T-cell (primary cell): ENCODE measurements at regions not wholly inside any gene's neighbourhood (a gene's known extent, or its start where the extent isn't known, plus 50 kb on each side); places are given as distances from the start of the nearest gene placed in this dataset.
A peak's percentile ranks its signal among the peaks of the same experiment; 100 is the strongest.

Experiments
- ATAC-seq, 4 experiments: fragments of 200-7000 bp in 3 of 4; fragments of 150-1000 bp in 1 of 4; cut with Tn5 transposase; replicated peaks in 1 of 4; 1 replicate in 3 of 4; 2 replicates in 1 of 4; pipeline ENCODE4 v1.10.0; 2021; ENCODE audit warnings: moderate library complexity in 3 of 4, mild to moderate bottlenecking in 2 of 4, moderate number of reproducible peaks in 1 of 4
- CTCF ChIA-PET, 2 donors: fragments of 300-600 bp; sonication (Branson Sonifier 250); formaldehyde crosslinking; loops; one replicate each; lab custom pipeline; 2022; ENCODE audit warnings: antibody characterized with exemption in 2 of 2; lab: Charles Lee
- POLR2A ChIA-PET, 2 donors: fragments of 300-600 bp; sonication (Branson Sonifier 250); formaldehyde crosslinking; loops; one replicate each; lab custom pipeline; 2022; ENCODE audit warnings: antibody characterized with exemption in 2 of 2; lab: Charles Lee
- DNase-seq, 35 experiments: peaks; one replicate each; pipeline versions ENCODE4 v3.0.0 to v3.0.0-alpha.2; 2013 to 2023
- H3K27ac ChIP-seq: one replicate; pipeline ENCODE4 v1.5.1; 2013; ENCODE audit warnings: low read length
- H3K27me3 ChIP-seq, 2 experiments: replicated peaks in 1 of 2; 1 replicate in 1 of 2; 2 replicates in 1 of 2; pipeline versions ENCODE4 v1.6.1 to v1.7.0; 2013; ENCODE audit warnings: low read length in 1 of 2, mixed read lengths in 1 of 2; ENCODE audit not compliant: control insufficient read depth in 2 of 2, insufficient read depth in 2 of 2; ENCODE audit errors: extremely low read depth in 1 of 2
- H3K36me3 ChIP-seq, 2 donors: 1 replicate in 1 of 2; 2 replicates in 1 of 2; pipeline versions ENCODE4 v1.6.1 to v1.7.0; 2013; ENCODE audit warnings: low read length in 1 of 2; ENCODE audit not compliant: control insufficient read depth in 2 of 2, insufficient read depth in 1 of 2; ENCODE audit errors: extremely low read depth in 1 of 2
- H3K4me1 ChIP-seq, 2 experiments: 1 replicate in 1 of 2; 2 replicates in 1 of 2; pipeline versions ENCODE4 v1.6.1 to v1.7.0; 2013; ENCODE audit warnings: low read length in 2 of 2, mixed read lengths in 1 of 2; ENCODE audit not compliant: insufficient read depth in 2 of 2, control insufficient read depth in 1 of 2; ENCODE audit errors: extremely low read depth in 1 of 2
- H3K4me3 ChIP-seq, 2 donors: 1 replicate in 1 of 2; 2 replicates in 1 of 2; pipeline versions ENCODE4 v1.5.1 to v1.7.0; 2013; ENCODE audit warnings: mild to moderate bottlenecking in 2 of 2, low read length in 1 of 2, moderate library complexity in 1 of 2; ENCODE audit not compliant: control insufficient read depth in 1 of 2; ENCODE audit errors: extremely low read depth in 1 of 2
- H3K9me3 ChIP-seq: 2 replicates; pipeline ENCODE4 v1.7.0; 2013
- H3K27ac Mint-ChIP-seq, 2 donors: one replicate each; pipeline ENCODE4 v1.8.0; 2020 to 2021; ENCODE audit warnings: mild to moderate bottlenecking in 2 of 2, mixed read lengths in 2 of 2
- H3K27me3 Mint-ChIP-seq, 2 donors: one replicate each; pipeline ENCODE4 v1.8.0; 2021 to 2022; ENCODE audit warnings: mixed read lengths in 2 of 2
- H3K36me3 Mint-ChIP-seq: one replicate; pipeline ENCODE4 v1.8.0; 2021; ENCODE audit warnings: mixed read lengths
- H3K4me1 Mint-ChIP-seq, 3 donors: one replicate each; pipeline ENCODE4 v1.8.0; 2020 to 2022; ENCODE audit warnings: mixed read lengths in 3 of 3, mild to moderate bottlenecking in 1 of 3
- H3K4me3 Mint-ChIP-seq, 3 donors: one replicate each; pipeline ENCODE4 v1.8.0; 2020 to 2022; ENCODE audit warnings: mild to moderate bottlenecking in 3 of 3, mixed read lengths in 3 of 3, moderate library complexity in 3 of 3
- H3K9me3 Mint-ChIP-seq, 3 donors: one replicate each; pipeline ENCODE4 v1.8.0; 2020 to 2022; ENCODE audit warnings: mixed read lengths in 3 of 3
- WGBS: methylation state at CpG from one replicate; pipeline ENCODE4 v1.1.5; 2013; ENCODE audit warnings: missing lambda C conversion rate; ENCODE audit not compliant: insufficient coverage; 5-methylcytosine and 5-hydroxymethylcytosine counted together

DNA sequence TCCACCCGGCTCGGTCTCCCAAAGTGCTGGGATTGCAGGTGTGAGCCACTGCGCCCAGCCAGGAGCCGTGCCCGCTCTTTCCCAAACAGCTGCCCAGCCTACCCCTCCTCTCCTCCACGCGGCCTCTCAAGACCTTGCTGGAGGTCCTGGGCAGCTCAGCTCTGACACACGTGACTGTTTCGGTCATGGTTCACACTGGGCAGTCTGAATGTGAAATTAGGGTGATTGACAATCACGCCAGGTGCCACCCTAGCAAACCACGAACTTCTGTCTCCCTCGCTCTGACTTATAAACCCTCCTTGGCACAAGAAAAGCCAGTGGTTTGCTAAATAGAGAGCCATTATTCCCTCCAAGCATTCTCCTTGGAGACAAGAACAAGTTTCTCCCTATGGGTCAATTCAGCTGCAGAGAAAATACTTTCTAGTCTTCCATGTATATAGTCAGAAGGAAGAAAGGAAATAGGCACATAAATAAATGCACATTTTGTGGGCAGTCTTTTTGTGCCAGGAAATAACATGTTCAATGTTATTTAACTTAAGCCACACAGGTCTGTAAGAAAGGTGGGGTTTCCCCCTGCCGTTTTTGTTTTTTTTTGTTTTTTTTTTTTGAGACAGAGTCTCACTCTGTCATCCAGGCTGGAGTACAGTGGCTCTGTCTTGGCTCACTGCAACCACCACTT lies 121.9 kb upstream of the MEF2A start:
- CTCF ChIA-PET: no interaction called here

DNA sequence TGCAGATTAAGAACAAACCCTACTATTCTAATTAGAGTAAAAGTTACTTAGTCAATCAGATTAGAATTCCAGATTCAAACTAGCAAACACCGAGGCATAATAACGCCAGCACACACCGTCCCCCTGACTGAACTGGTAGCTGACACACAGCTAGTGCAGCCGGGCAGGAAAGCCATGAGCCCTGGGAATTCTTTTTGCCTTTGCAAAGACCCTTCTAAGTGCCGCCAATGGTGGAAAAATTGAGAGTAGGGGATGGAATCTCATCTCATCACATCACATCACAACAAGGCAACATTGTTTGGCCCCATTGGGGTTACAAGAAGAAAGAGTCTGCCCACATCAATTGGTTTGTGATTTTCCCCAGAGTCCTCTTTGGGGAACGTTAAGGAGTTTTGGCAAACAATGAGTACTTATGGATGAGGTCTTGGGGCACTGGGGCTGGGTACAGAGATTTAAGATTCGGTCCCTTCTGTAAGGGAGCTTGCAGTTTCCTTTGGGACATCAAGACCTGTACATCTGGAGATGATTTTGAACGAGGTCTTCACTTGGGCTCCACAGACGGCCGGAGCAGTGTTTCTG lies 120.4 kb upstream of the MEF2A start:
- H3K9me3 Mint-ChIP-seq: no peaks in the 10 kb centered on the region

More for the DNA sequence above, 121.9 kb upstream of the MEF2A start:
- POLR2A ChIA-PET: interaction anchor here in 1 of 2 donors (0.6 kb wide), 1 partner anchor 18 kb away, joined by 3 read pairs; no protein-coding TSS in a partner anchor
- peaks cover 37 to 57% of the 10 kb centered on the region in 2 experiments for H3K4me1 ChIP-seq
- WGBS: 88% methylated on average over 5 of the region's 13 CpGs
- H3K4me3 ChIP-seq: peak overlapping the region in 1 of 2 donors; percentile 5
- Mint-ChIP-seq H3K27ac (peak overlapping the region; percentile 96 to 98), H3K4me3 (peak overlapping the region; percentile 43 to 67 (median 45)), H3K27me3 (no peaks in the 10 kb centered on the region), H3K4me1 (peaks cover 43 to 69% (median 60%) of the 10 kb centered on the region in 3 donors), H3K36me3 (no peaks in the 10 kb centered on the region), H3K9me3 (no peaks in the 10 kb centered on the region)
- peak overlapping the region; percentile 61 for H3K27ac ChIP-seq
- no peaks in the 10 kb centered on the region for H3K9me3 ChIP-seq
- H3K27me3 ChIP-seq: peaks cover 0 to 2% of the 10 kb centered on the region in 2 experiments
- DNase-seq: peak in 3 of 35 experiments; percentile 9 to 58 (median 13)
- peak; percentile 75 to 91 (median 78) for ATAC-seq
- no peaks in the 10 kb centered on the region for H3K36me3 ChIP-seq

DNA sequence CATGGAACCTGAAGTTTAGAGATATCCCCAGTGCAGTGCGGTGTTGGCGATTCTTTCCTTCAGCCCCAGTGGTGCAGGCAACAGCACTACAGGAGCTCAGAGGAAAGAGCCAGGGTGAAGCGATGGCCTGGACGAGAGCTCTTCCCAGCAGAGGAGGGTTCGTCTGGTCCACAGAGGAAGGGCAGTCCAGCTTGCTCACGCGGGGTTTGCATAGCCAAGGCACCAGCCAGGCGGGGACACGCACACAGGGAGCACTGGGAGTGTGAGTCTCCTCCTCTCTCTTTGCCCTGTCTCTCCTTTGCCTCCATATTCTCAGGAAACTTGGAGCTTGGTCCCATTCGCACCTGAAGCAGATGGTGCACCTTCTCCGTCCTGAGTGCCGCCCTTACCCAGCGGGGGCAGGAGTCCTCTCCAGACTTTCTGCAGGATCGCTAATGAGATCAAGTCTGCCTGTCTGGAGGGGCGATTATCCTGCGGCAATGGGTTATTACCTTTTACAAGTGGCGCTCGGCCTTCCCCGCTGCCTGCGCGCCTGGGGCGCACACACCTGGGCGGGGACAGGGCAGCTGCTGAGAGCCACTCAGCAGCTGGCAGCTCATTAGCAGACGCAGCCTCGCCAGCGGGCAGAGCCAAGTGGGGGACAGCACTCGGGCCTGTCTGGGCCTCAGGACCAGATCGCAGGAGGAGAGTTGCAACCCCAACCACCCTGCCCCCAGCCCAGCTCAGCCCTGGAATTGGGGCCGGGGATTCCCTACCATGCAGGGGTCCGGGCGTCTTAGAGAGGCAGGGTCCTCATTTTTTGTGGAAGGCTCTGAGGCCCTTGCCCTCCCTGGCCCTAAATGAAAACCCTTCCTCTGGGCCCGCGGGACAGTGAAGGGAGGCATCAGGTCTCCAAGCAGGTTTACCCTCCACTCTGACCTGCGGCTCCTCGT lies 119.0 kb upstream of the MEF2A start:
- Mint-ChIP-seq H3K36me3 (no peaks in the 10 kb centered on the region), H3K4me3 (no peak overlapping the region), H3K4me1 (peaks cover 59 to 77% (median 75%) of the 10 kb centered on the region in 3 donors), H3K9me3 (no peaks in the 10 kb centered on the region), H3K27me3 (no peaks in the 10 kb centered on the region), H3K27ac (no peak overlapping the region)
- Histone ChIP-seq H3K4me3 (no peak overlapping the region), H3K27me3 (no peaks in the 10 kb centered on the region), H3K4me1 (peaks cover 44 to 76% of the 10 kb centered on the region in 2 experiments), H3K27ac (no peak overlapping the region), H3K9me3 (no peaks in the 10 kb centered on the region), H3K36me3 (no peaks in the 10 kb centered on the region)
- ChIA-PET POLR2A (no interaction called here), CTCF (interaction anchor here in 1 of 2 donors (0.7 kb wide), 1 partner anchor 23 kb away, joined by 3 read pairs; no protein-coding TSS in a partner anchor)
- no peak for ATAC-seq
- DNase-seq: peak in 2 of 35 experiments; percentile 12 to 23
- 92% methylated on average over 30 of the region's 35 CpGs for WGBS

More for the DNA sequence above, 120.4 kb upstream of the MEF2A start:
- H3K27ac ChIP-seq: no peak overlapping the region
- peaks cover 38 to 63% of the 10 kb centered on the region in 2 experiments for H3K4me1 ChIP-seq
- ChIA-PET CTCF (no interaction called here), POLR2A (interaction anchor here in 1 of 2 donors (0.6 kb wide), 1 partner anchor 126 kb away, joined by 3 read pairs; no protein-coding TSS in a partner anchor)
- peaks cover 0 to 2% of the 10 kb centered on the region in 2 experiments for H3K27me3 ChIP-seq
- H3K9me3 ChIP-seq: no peaks in the 10 kb centered on the region
- no peaks in the 10 kb centered on the region for H3K36me3 ChIP-seq
- ATAC-seq (no peak), DNase-seq (no peak)
- peaks cover 53 to 71% (median 67%) of the 10 kb centered on the region in 3 donors for H3K4me1 Mint-ChIP-seq
- 48% methylated on average over 2 of the region's 10 CpGs for WGBS
- H3K27ac Mint-ChIP-seq: peak overlapping the region; percentile 67 to 96
- no peak overlapping the region for H3K4me3 ChIP-seq
- H3K4me3 Mint-ChIP-seq: no peak overlapping the region
- H3K27me3 Mint-ChIP-seq: no peaks in the 10 kb centered on the region
- H3K36me3 Mint-ChIP-seq: no peaks in the 10 kb centered on the region

DNA sequence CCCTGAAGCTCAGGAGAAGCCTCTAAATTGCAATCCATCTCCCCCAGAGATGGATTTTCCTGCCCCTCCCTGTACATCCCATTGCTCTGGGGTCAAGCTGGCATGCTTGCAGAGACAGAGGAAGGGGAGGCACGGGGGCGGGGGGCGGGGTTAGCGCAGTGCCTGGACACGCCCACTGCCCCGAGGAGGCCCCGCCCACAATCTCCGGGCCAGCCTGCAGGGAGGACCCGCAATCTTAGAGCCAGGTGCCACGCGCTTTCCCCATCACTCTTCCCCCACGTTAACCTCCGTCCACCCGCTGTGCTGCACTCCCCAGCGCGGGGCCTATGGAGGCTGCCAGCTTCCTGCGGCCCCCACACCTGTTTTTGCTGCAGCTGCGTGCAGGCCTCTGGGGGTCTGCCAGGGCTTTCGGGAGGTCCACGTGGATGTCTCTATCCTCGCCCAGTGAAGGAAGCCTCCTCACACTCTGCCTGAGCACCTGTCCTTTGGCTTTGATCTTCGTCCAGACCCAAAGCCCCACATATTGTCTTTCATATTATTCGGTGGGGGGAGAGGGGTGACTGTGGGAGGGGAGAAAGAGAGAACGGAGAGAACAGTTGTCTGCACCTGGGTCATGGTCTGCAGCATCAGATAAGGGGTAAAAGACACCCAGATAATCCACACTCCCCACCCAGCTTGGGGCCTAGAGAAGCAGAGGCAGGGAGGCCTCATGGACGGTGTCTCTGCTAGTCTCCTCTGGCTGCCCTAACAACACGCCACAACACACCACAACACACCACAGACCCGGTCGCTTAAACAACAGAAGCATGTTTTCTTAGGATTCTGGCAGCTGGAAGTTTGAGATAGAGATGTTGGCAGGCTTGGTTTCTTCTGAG lies 118.0 kb upstream of the MEF2A start:
- Histone ChIP-seq H3K27ac (no peak overlapping the region), H3K27me3 (peaks cover 0 to 5% of the 10 kb centered on the region in 2 experiments), H3K36me3 (no peaks in the 10 kb centered on the region), H3K4me1 (peaks cover 40 to 78% of the 10 kb centered on the region in 2 experiments), H3K9me3 (no peaks in the 10 kb centered on the region), H3K4me3 (no peak overlapping the region)
- CTCF ChIA-PET: no interaction called here
- Mint-ChIP-seq H3K4me3 (peak overlapping the region in 1 of 3 donors; percentile 59), H3K36me3 (no peaks in the 10 kb centered on the region), H3K9me3 (no peaks in the 10 kb centered on the region), H3K27me3 (no peaks in the 10 kb centered on the region), H3K4me1 (peaks cover 53 to 73% (median 72%) of the 10 kb centered on the region in 3 donors), H3K27ac (peak overlapping the region in 1 of 2 donors; percentile 74)
- ATAC-seq (no peak), DNase-seq (peak in 2 of 35 experiments; percentile 12 to 23)
- POLR2A ChIA-PET: no interaction called here
- WGBS: 57% methylated on average over 13 of the region's 28 CpGs

DNA sequence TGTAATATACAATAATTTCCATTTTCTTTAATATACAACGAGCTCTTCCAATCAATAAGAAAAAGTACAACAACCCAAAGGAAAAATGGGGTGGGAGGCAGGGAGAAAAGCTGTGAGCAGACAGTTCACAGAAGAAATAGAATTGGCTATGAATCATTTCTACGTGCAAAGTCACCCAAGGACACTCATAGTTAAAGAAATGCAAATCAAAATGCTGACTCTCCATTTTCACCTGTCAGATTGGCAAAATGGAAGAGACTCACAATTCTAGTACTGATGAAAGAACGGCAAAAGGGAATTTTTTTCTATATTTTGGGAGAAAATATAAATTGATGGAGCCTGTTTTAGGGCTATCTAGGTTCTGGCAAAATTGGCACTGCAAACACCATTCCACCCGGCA lies 116.3 kb upstream of the MEF2A start:
- no peaks in the 10 kb centered on the region for H3K9me3 Mint-ChIP-seq
- no peaks in the 10 kb centered on the region for H3K27me3 Mint-ChIP-seq
- no peak overlapping the region for H3K27ac ChIP-seq
- CTCF ChIA-PET: interaction anchor here in 1 of 2 donors (0.6 kb wide), 1 partner anchor 123 kb away, joined by 7 read pairs; no protein-coding TSS in a partner anchor
- H3K4me3 Mint-ChIP-seq: peak overlapping the region in 1 of 3 donors; percentile 78
- H3K4me1 ChIP-seq: peaks cover 30 to 71% of the 10 kb centered on the region in 2 experiments
- H3K4me3 ChIP-seq: no peak overlapping the region
- peaks cover 0 to 18% of the 10 kb centered on the region in 2 experiments for H3K27me3 ChIP-seq
- POLR2A ChIA-PET: no interaction called here
- H3K4me1 Mint-ChIP-seq: peaks cover 40 to 58% (median 57%) of the 10 kb centered on the region in 3 donors
- WGBS: 100% methylated on average over 1 of the region's 4 CpGs
- H3K36me3 Mint-ChIP-seq: no peaks in the 10 kb centered on the region
- H3K9me3 ChIP-seq: no peaks in the 10 kb centered on the region
- ATAC-seq (no peak), DNase-seq (no peak)
- H3K36me3 ChIP-seq: no peaks in the 10 kb centered on the region
- peak overlapping the region in 1 of 2 donors; percentile 20 for H3K27ac Mint-ChIP-seq
